Ovary (tissue), 3 donors: ENCODE measurements at regions not wholly inside any gene's neighbourhood (a gene's known extent, or its start where the extent isn't known, plus 50 kb on each side); places are given as distances from the start of the nearest gene placed in this dataset.

Experiments used
- CTCF ChIP-seq, 3 donors: fragments of 450-650 bp in 2 of 3; fragments of 200-600 bp in 1 of 3; IDR thresholded peaks; one replicate each; pipeline versions ENCODE4 v1.5.1 to v1.8.0; 2016 to 2022; ENCODE audit warnings: antibody characterized with exemption in 3 of 3, mild to moderate bottlenecking in 1 of 3
- POLR2A ChIP-seq: fragments of 450-650 bp; IDR thresholded peaks from one replicate; pipeline ENCODE4 v1.6.1; 2017; ENCODE audit warnings: antibody characterized with exemption, mild to moderate bottlenecking, moderate library complexity
- donor health status: DM: no; HTN: no; CAD: no.

GRCh38 chr1:217946511-217946910, 315.4 kb downstream of the SPATA17 start:
- TF ChIP-seq CTCF (IDR thresholded peaks at IDR 0.05), result no peak
- TF ChIP-seq POLR2A, result no peak
